Endothelial cell (in vitro differentiated cells): ENCODE measurements at regions not wholly inside any gene's neighbourhood (a gene's known extent, or its start where the extent isn't known, plus 50 kb on each side); places are given as distances from the start of the nearest gene placed in this dataset.

ENCODE experiments used
- DNase-seq: peaks from one replicate; pipeline ENCODE4 v3.0.0; 2021; ENCODE audit warnings: low spot score
- H3K27ac Mint-ChIP-seq: one replicate; pipeline ENCODE4 v1.8.0; 2021; ENCODE audit warnings: mixed read lengths, inconsistent platforms; ENCODE audit not compliant: unreplicated experiment
- H3K27me3 Mint-ChIP-seq: one replicate; pipeline ENCODE4 v1.8.0; 2021; ENCODE audit warnings: mild to moderate bottlenecking, moderate library complexity, mixed read lengths, inconsistent platforms; ENCODE audit not compliant: unreplicated experiment
- H3K36me3 Mint-ChIP-seq: one replicate; pipeline ENCODE4 v1.8.0; 2021; ENCODE audit warnings: mild to moderate bottlenecking, low read depth, mixed read lengths, inconsistent platforms; ENCODE audit not compliant: unreplicated experiment
- H3K4me1 Mint-ChIP-seq: one replicate; pipeline ENCODE4 v1.8.0; 2021; ENCODE audit warnings: mild to moderate bottlenecking, mixed read lengths, inconsistent platforms; ENCODE audit not compliant: unreplicated experiment
- H3K4me3 Mint-ChIP-seq: one replicate; pipeline ENCODE4 v1.8.0; 2021; ENCODE audit warnings: mild to moderate bottlenecking, mixed read lengths, inconsistent platforms; ENCODE audit not compliant: unreplicated experiment
- H3K9me3 Mint-ChIP-seq: one replicate; pipeline ENCODE4 v1.8.0; 2021; ENCODE audit warnings: mixed read lengths, inconsistent platforms; ENCODE audit not compliant: unreplicated experiment
- TF ChIP-seq, protein P1 (sequence below): fragments of 200-600 bp; sonication (generic); IDR thresholded peaks from one replicate; pipeline ENCODE4 v1.5.0; 2021; ENCODE audit warnings: antibody characterized with exemption; ENCODE audit not compliant: unreplicated experiment

DNA sequence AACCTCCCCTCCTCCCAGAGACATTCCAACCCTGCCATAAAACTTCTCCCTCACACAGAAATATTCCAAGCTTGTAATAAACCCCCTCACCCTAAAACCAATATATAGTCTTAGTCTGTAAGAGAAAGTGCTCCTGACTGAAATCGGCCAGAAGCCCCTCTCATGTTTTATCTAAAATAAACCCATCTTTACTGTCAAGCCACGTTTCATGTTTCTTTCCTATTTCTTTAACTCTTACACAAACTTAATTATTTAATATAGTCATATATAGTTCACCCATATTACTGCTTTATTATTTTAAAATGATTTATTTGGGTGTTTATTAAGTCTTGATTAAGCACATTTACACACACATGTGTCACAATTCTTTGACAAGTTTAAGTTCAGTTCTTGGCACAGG is 191.3 kb upstream of the AADAT start:
- no peak overlapping the region for H3K27ac Mint-ChIP-seq
- TF ChIP-seq, protein P1, sequence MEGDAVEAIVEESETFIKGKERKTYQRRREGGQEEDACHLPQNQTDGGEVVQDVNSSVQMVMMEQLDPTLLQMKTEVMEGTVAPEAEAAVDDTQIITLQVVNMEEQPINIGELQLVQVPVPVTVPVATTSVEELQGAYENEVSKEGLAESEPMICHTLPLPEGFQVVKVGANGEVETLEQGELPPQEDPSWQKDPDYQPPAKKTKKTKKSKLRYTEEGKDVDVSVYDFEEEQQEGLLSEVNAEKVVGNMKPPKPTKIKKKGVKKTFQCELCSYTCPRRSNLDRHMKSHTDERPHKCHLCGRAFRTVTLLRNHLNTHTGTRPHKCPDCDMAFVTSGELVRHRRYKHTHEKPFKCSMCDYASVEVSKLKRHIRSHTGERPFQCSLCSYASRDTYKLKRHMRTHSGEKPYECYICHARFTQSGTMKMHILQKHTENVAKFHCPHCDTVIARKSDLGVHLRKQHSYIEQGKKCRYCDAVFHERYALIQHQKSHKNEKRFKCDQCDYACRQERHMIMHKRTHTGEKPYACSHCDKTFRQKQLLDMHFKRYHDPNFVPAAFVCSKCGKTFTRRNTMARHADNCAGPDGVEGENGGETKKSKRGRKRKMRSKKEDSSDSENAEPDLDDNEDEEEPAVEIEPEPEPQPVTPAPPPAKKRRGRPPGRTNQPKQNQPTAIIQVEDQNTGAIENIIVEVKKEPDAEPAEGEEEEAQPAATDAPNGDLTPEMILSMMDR, result no peak
- H3K36me3 Mint-ChIP-seq, result no peaks in the 10 kb centered on the region
- H3K4me1 Mint-ChIP-seq, result no peaks in the 10 kb centered on the region
- peaks cover 5% of the 10 kb centered on the region for H3K9me3 Mint-ChIP-seq
- H3K27me3 Mint-ChIP-seq, result no peaks in the 10 kb centered on the region
- H3K4me3 Mint-ChIP-seq, result no peak overlapping the region
- DNase-seq, result no peak

DNA sequence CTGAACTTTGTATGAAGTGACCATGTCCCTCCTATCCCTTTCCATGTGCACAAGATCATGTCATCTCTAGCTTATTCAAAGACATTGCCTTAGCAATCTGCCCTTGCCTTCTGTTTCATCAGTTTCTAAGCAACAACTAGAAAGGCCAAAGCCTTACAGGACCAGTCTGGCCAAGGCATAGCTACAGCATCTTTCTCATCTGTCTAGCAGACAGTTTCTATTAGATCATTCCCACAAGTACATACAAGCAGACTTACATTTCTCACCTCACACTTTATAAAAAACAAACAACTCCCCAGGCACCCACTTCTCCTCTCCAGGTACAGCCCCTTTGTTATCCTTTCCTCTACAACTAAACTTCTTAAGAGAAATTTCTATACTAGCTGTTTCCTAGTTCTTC is 188.7 kb upstream of the AADAT start:
- H3K4me1 Mint-ChIP-seq, result no peaks in the 10 kb centered on the region
- H3K4me3 Mint-ChIP-seq, result no peak overlapping the region
- no peaks in the 10 kb centered on the region for H3K36me3 Mint-ChIP-seq
- no peaks in the 10 kb centered on the region for H3K27me3 Mint-ChIP-seq
- H3K27ac Mint-ChIP-seq, result no peak overlapping the region
- peaks cover 5% of the 10 kb centered on the region for H3K9me3 Mint-ChIP-seq
- DNase-seq, result no peak
- TF ChIP-seq, protein P1, result no peak

DNA sequence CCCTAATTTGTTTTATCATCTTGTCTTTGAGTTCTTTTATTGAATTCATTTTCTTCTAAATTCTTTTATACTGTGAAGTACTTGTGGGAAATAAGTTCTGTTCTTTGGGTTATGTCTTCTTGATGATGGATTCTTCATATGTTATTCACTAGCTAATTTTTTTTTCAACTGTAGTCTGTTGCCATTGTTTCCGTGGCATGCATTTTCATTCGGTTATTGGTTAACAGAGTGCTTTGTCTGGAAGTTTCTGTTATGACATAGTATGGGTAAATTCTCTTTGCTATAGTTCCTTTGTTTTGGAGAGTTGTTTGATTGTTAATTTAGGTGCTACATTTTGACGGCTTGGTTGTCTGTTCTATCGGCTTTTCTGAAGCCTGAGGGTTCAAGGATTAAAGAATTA is 184.9 kb upstream of the AADAT start:
- Mint-ChIP-seq H3K36me3 (peaks cover 1% of the 10 kb centered on the region), H3K4me1 (no peaks in the 10 kb centered on the region), H3K27me3 (no peaks in the 10 kb centered on the region), H3K9me3 (peaks cover 2% of the 10 kb centered on the region), H3K4me3 (no peak overlapping the region), H3K27ac (no peak overlapping the region)
- DNase-seq, result no peak
- TF ChIP-seq, protein P1, result no peak

DNA sequence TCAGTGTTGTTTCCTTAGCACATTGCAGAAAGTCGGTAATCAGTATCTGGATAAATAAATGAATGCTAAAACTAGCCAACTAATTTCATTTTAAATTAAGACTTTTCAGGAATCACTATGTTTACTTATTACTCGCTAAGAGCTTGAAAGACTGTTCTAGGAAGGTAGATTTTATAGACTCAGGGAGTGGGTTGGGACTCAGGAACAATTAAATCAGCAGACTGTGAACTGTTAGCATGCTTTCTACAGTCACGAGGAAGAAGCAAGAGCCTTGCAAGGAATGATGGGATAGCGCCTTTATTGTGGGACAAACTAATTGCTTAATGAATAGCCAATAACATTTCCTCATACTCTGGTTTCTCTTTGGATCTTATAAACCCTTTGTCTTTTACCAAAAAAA is 183.2 kb upstream of the AADAT start:
- peaks cover 6% of the 10 kb centered on the region for H3K36me3 Mint-ChIP-seq
- H3K4me1 Mint-ChIP-seq, result no peaks in the 10 kb centered on the region
- H3K27ac Mint-ChIP-seq, result no peak overlapping the region
- no peak for DNase-seq
- peaks cover 7% of the 10 kb centered on the region for H3K9me3 Mint-ChIP-seq
- TF ChIP-seq, protein P1, result no peak
- no peaks in the 10 kb centered on the region for H3K27me3 Mint-ChIP-seq
- no peak overlapping the region for H3K4me3 Mint-ChIP-seq

DNA sequence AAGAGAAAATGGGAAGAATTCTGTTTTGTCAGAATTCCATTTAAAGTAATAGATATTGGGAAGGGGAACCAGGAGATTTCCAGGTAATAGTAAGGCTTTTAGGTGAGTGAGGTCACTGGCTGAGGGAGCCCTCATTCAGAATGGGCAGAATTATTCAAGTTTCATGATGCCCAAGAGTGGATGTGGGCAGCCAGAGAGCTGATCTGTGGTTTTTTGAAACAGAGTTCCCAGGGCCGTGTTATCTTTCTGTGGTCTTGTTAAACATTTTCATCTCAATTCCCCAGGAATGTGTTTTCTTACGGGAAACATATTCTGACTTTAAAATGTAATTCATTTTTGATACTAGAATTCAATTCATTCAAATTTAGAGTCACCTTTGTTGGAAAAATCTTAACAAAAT is 182.0 kb upstream of the AADAT start:
- H3K9me3 Mint-ChIP-seq, result peaks cover 7% of the 10 kb centered on the region
- peaks cover 6% of the 10 kb centered on the region for H3K36me3 Mint-ChIP-seq
- no peaks in the 10 kb centered on the region for H3K4me1 Mint-ChIP-seq
- DNase-seq, result no peak
- no peak overlapping the region for H3K27ac Mint-ChIP-seq
- TF ChIP-seq, protein P1, result no peak
- H3K4me3 Mint-ChIP-seq, result no peak overlapping the region
- no peaks in the 10 kb centered on the region for H3K27me3 Mint-ChIP-seq
